ENCODE measurements at regions not wholly inside any gene's neighbourhood (a gene's known extent, or its start where the extent isn't known, plus 50 kb on each side); places are given as distances from the start of the nearest gene placed in this dataset.

DNA sequence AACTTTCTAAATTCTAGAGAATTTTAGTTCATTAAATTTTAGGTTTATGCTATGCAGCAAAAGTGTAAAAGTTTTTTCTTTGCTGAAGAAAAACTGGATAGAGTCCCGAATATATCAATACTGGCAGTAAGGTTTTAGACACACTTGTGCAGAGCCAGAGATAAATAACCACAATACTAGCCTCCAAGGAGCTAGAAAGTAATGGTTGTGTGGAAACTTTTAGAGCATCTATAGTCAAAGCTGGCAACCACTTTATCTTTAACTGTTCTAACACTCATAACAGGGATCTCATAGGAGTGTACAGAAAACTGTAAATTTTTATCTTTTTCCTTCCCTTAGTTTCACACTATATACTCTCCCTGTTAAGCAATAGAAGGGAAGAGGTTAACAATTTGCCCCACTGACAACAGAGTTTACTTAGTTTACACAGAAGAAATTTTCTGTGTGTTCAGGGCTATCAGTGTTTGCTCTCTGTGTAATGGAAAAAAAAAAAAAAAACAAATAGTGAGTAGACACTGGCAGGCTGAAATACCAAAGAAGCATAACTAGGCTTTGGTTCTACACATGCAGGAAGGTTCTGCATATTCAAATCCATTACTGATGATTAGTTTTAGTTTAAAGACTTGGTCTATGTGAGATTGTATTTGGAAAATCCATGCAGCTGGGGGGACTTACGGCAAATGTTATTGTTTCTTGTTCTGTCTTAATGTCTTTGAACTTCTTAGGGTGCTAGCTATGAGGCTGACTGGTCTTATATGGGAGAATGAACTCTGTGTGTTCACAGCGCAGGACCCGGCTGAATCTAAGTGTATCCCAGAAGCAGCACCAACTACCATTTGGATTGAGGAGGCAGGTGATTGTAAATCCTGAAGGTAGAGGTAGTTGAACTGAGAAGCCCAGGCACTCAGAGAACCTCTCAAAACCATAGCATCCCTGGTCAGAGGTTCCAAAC, 187.6 kb downstream of the PCSK1 start:
- no peak for DNase-seq (ENCODE audit: low read depth)

DNA sequence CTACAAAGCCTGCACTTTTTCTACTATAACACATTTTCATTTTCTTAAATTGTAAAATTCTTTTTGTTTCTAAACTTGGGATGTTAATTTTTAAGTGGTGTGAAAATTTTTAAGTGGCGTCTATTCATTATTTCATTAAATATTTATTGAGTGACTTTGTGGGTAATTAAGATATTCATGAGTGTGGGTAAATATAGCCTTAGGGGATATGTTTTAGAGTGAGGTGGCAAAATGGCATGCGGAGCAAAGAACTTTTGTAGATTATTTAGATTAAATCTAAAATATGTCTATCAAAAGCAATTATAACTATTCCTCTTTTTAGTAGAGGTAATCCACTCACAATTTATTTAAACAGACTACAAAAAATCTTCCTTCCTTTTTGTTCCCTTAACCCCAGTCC, 188.4 kb downstream of the PCSK1 start:
- DNase-seq (ENCODE audit: low read depth) = no peak

GRCh38 chr5:96243862-96244261, 189.2 kb downstream of the PCSK1 start:
- DNase-seq (ENCODE audit: low read depth) = no peak

GRCh38 chr5:96243203-96243602, 189.8 kb downstream of the PCSK1 start:
- DNase-seq (ENCODE audit: low read depth) = no peak

GRCh38 chr5:96242571-96242970, 190.5 kb downstream of the PCSK1 start:
- no peak for DNase-seq (ENCODE audit: low read depth)

DNA sequence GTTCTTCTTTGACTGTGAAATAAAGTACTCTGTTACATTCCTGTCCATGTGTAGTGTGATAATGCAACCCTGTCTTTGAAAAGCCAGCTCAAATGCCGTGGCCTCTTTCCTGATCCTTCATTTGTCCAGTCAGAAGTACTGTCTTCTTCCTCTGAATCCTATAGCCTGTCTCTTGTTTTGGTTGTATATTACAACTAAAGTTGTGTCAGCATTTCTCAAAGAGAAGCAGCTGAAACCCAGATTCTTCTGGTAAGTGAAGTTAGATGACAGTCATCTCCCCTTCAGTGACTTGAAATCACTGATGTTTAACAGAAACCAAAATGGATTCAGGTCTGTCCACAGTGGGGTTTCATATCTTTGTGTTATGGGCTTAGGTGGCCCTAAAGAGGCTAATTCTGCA, 196.2 kb downstream of the PCSK1 start:
- DNase-seq (ENCODE audit: low read depth) = no peak

- no peak for DNase-seq (ENCODE audit: low read depth)
Observed at GRCh38 chr5:96236051-96236450, 197.0 kb downstream of the PCSK1 start.

DNA sequence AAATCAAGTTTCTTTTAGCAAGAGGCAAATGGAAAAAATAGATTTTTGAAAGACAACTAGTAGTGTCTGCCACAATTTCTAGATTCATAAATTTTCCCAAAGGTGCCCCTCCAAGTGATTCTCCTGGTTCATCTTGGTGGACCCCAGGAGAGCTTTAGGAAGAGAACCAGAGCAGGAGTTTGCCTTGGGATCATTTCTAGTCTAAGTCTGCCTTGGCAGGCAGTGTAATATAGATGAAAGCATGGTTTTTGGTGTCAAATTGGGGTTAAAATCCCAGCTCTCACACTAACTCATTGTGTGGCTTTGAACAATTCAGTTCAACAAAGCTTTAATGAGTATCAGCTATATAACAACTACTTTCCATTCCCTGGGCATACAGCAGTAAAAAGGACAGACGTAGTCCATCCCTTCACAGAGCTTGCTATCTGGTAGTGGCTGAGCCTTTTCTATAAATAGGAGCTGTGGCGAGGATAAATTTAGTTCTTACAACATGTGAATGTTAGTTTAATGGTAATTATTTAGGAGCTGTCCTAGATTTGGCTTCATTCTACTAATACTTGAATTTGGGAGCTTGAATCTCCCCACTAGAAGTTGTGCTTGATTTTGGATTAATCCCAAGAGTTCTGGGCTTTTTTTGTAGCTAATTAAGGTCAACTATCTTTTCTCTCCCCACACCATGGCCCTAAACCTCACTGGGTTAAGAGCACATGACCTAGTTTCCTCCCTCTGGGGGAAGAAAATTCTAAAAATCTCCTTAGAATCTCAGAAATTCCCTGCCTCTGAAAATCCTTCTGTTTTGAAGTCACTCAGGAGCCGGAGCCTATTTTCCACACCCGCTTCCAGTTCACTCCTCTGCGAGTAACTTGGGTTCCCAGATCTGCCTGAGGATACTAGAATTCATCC, 197.8 kb downstream of the PCSK1 start:
- DNase-seq (ENCODE audit: low read depth) = no peak

- no peak for DNase-seq (ENCODE audit: low read depth)
Observed at GRCh38 chr5:96232602-96233001, 200.4 kb downstream of the PCSK1 start.

DNA sequence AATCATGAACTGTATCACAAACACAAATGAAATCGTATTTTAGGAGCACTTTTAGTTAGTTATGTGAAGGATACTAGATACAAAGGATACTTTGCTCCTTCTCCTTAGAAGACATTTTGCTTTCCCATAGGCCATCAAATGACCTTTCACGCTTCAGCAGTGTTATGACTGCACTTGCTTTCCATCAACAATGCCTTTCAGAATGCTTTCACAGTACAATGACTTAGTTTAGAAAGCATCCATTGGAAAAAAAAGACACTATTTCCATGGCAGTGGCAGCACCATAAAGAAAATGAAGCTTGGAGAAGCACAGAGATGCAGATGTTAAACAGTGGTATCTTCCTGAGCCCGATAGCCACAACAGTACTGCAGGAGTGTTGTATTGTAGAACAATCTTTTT, 203.9 kb downstream of the PCSK1 start:
- no peak for DNase-seq (ENCODE audit: low read depth)

DNA sequence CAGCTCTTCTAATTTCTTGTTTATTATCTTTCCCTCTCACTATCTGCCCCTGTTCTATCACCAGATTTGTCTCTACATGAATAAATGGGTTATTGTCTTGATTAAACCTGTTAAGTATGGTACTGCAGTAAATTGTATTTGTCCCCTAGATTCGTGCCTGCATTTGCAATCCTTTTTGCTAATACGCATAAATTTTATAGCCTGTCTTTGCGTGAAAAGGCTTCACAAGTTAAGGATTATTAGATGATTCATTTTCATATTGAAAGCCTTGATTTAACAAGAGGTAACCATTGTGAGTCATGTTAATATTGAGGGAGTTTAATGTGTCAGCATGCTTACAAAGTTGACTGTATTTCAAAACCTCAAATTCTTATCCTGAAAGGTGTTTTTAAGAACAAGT, 204.6 kb downstream of the PCSK1 start:
- DNase-seq (ENCODE audit: low read depth) = no peak

GRCh38 chr5:96227957-96228356, 205.1 kb downstream of the PCSK1 start:
- DNase-seq (ENCODE audit: low read depth) = no peak

GRCh38 chr5:96226941-96227552, 206.0 kb downstream of the PCSK1 start:
- DNase-seq (ENCODE audit: low read depth) = peak; percentile 93

DNA sequence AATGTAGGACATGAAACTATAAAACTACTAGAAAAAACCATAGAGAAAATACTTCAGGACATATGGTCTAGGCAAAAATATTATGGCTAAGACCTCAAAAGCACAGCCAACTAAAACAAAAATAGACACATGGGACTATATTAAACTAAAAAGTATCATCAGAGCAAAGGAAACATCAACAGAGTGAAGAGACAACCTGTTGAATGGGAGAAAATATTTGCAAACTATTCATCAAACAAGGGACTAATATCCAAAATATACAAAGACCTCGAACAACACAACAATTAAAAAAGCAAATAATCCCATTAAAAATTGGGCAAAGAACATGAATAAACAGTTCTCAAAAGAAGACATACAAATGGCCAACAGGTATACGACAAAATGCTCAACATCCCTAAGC, 210.9 kb downstream of the PCSK1 start:
- DNase-seq (ENCODE audit: low read depth) = no peak

- peak; percentile 49 for DNase-seq (ENCODE audit: low read depth)
Observed at GRCh38 chr5:96220610-96221390, 212.2 kb downstream of the PCSK1 start.

DNA sequence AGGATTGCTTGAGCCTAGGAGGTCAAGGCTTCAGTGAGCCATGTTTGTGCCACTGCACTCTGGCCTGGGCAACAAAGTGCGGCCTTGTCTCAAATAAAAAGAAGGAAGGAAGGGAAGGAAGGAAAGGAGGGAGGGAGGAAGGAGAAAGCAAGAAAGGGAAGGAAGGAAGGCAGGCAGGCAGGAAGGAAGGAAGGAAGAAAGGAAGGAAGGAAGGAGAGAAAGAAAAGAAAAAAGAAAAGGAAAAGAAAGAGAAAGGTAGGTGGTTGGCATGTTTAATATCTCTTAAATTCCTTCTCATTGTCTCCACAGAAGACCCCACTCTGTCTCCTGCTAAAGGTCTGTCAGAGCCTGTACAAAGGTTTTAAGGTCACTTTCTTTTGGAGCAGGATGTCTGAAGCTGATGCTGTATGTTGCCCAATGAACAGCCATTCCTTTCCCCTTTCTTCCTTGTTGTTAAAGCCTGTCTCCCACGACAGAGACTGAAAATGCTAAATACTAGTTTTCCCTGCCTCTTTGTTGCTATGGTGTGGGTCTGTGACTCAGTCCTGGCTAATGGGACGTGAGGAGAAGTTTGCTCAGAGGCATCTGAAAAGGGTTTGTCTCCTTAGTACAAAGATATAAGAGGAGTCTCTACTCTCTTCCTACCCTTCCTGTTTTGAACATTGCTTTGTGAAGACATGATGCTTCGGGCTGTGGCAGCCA, 213.3 kb downstream of the PCSK1 start:
- DNase-seq (ENCODE audit: low read depth) = peak; percentile 73

GRCh38 chr5:96218653-96219052, 214.4 kb downstream of the PCSK1 start:
- no peak for DNase-seq (ENCODE audit: low read depth)

DNA sequence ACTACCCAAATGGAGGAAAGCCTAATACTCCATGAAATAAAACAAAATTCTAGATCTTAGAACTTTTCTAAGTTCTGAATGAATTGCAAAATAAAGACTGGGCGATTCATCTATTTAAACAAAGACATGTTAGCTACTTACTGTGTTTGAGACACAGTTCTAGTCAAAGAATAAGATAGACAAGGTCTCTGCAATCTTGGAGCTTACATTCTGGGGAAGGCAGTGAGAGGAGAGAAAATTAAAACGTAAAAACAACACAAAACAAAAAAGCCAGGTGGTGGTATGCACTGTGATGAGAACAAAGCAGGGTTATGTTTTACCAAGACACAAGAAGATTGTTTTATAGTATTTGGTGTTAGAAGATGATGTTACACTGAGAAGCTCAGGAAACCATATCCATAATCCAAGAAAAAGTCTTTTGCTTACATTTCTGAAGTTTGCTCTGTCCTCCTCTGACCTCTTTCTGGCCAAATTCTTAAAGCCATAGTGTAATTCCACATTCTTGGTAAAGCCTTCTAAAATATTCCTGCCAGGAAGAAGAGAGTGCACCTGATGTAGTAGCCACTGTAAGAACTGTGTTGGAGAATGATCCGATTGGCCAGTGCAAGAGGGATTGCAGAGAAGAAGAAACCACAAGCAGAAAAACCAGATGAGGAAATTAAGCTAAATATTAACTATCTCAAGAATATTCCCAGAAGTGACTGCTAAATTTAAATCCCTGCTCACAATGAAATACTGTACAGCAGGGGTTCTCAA, 218.4 kb downstream of the PCSK1 start:
- DNase-seq (ENCODE audit: low read depth) = no peak

GRCh38 chr5:96209829-96210228, 223.2 kb downstream of the PCSK1 start:
- DNase-seq (ENCODE audit: low read depth) = peak; percentile 54

- DNase-seq (ENCODE audit: low read depth) = no peak
Observed at GRCh38 chr5:96207420-96207819, 225.6 kb downstream of the PCSK1 start.

Data from GM04504 (cell line).